Large intestine (tissue), 3 donors: ENCODE measurements at regions not wholly inside any gene's neighbourhood (a gene's known extent, or its start where the extent isn't known, plus 50 kb on each side); places are given as distances from the start of the nearest gene placed in this dataset.

ENCODE experiments used
- DNase-seq, 2 donors: peaks; one replicate each; pipeline versions ENCODE4 v3.0.0 to v3.0.0-alpha.2; 2013
- H3K27ac ChIP-seq: one replicate; pipeline ENCODE4 v1.5.1; 2013; ENCODE audit warnings: low read length
- H3K27me3 ChIP-seq: 2 replicates; pipeline ENCODE4 v1.6.1; 2013; ENCODE audit warnings: low read length; ENCODE audit not compliant: control insufficient read depth, insufficient read depth
- H3K36me3 ChIP-seq: 2 replicates; pipeline ENCODE4 v1.6.1; 2013; ENCODE audit warnings: low read length; ENCODE audit not compliant: control insufficient read depth, insufficient read depth
- H3K4me1 ChIP-seq: one replicate; pipeline ENCODE4 v1.6.1; 2013; ENCODE audit warnings: low read length; ENCODE audit not compliant: control insufficient read depth, insufficient read depth
- H3K4me3 ChIP-seq: one replicate; pipeline ENCODE4 v1.5.1; 2013; ENCODE audit warnings: low read length
- H3K9me3 ChIP-seq: one replicate; pipeline ENCODE4 v1.6.1; 2013; ENCODE audit warnings: mild to moderate bottlenecking, low read depth, low read length, moderate library complexity; ENCODE audit not compliant: control insufficient read depth
- WGBS: methylation state at CpG from one replicate; pipeline ENCODE4 v1.1.5; 2013; ENCODE audit warnings: low lambda C conversion rate; ENCODE audit not compliant: insufficient coverage; 5-methylcytosine and 5-hydroxymethylcytosine counted together

DNA sequence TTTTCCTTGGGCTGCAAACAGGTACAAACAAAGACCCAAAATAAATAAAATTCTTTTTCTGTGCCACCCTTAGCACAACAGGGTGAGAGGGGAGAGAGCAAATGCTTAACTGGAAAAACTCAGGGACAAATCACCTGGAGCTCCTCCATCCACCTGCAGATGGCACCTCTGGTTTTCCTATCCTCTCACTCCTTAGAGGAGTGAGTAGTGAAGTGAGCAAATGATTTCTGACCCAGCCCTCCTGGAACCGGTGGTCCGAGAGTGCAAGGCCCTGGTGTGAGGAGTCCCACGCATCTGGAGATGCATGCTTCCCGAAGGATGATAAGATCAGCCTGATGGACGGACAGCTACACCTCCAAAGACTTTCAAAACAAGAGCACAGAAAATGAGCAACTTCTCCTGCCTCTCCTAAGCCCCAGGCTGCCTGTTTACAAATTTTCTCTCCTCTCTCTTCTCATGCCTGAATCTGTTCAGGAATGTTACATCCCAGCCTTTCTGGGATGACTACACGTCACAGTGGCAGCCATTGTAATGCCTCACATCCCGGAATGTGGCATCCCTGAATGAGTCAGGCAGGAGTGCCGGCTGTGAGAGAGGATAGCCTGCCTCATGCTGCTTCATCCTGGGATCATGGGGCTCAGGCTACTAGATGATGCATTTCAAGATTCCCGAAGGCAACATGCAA, 86.4 kb downstream of the ADRB2 start:
- no peaks in the 10 kb centered on the region for H3K9me3 ChIP-seq
- H3K4me1 ChIP-seq: no peaks in the 10 kb centered on the region
- peak in 1 of 2 donors; percentile 7 for DNase-seq
- H3K27me3 ChIP-seq: peaks cover 6% of the 10 kb centered on the region
- H3K36me3 ChIP-seq: no peaks in the 10 kb centered on the region
- no CpG with 5 or more reads among the region's 9 CpGs for WGBS
- H3K27ac ChIP-seq: no peak overlapping the region
- no peak overlapping the region for H3K4me3 ChIP-seq

DNA sequence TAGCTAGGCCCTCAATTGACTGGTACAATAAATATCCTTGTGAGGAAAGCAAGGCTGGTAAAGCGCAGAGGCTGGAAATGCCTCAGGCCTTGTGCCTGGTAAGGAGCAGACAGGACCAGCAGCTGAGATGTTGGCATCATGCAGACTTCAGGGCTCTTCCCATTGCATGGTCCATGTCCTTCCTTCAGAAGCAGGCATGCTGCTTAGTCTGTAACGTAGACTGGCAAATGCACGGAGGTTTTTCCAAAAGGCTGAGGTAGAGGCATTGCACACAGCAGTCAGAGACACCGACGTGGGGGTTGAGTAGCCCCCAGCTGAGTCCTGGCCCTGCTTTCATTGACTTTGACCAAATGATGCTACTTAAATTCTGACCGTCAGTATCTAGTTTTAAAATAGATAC, 87.1 kb downstream of the ADRB2 start:
- H3K36me3 ChIP-seq: no peaks in the 10 kb centered on the region
- no peak overlapping the region for H3K4me3 ChIP-seq
- H3K27me3 ChIP-seq: peaks cover 6% of the 10 kb centered on the region
- no peak for DNase-seq
- H3K9me3 ChIP-seq: no peaks in the 10 kb centered on the region
- no peaks in the 10 kb centered on the region for H3K4me1 ChIP-seq
- no peak overlapping the region for H3K27ac ChIP-seq
- no CpG with 5 or more reads among the region's 6 CpGs for WGBS

DNA sequence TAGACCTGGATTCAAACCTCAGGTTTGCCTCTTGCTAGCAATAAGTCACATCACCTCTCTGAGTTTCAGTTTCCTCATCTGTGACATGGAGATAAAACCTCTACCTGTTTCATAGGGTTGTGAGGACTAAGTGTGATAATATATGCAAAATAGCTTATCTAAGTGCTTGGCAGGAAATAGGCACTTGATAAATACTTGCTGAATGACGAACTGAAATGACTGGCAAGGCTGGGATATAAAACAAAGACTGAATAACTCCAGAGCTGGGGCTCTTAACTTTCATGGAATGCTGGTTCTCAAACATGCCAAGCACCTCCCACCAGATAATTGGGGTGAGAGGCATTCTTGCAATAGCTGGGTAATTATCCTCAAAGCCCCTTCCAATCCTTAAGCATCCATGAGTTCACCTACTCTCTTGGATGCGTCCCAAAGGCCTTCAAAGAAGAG, 87.6 kb downstream of the ADRB2 start:
- no peak for DNase-seq
- Histone ChIP-seq H3K27ac (no peak overlapping the region), H3K9me3 (no peaks in the 10 kb centered on the region), H3K4me1 (no peaks in the 10 kb centered on the region), H3K36me3 (no peaks in the 10 kb centered on the region), H3K27me3 (peaks cover 6% of the 10 kb centered on the region), H3K4me3 (no peak overlapping the region)
- WGBS: 83% methylated on average over 1 of the region's 2 CpGs

DNA sequence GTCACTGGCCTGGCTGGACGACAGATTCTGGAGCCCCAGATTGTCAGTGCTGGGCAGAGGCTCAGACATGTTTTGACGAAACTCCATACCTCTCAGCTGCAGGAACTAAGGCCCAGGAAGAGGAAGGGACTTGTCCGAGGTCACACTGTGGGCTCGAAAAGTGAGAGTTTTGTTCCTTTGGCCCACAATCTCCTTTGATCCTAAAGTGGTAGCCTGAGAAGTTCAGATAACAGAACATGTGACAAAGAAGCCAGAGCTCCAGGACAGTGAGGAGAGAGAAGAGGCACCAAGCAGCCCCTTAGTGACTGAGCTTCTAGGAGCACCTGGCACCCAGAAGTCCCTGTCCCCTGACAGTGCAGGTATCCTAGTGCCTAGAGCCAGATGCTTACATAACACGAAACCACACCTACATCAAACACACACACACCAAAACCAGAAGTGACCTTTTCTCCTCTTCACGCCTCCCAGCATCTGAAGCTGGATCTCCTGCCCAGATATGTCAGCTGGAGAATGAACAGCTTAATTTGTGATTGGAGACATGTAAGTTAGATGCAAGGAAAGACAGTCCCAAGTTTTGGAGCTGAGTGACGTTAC, 88.9 kb downstream of the ADRB2 start:
- no peak for DNase-seq
- Histone ChIP-seq H3K4me1 (no peaks in the 10 kb centered on the region), H3K36me3 (no peaks in the 10 kb centered on the region), H3K27me3 (peaks cover 6% of the 10 kb centered on the region), H3K4me3 (no peak overlapping the region), H3K9me3 (no peaks in the 10 kb centered on the region), H3K27ac (no peak overlapping the region)
- 60% methylated on average over 1 of the region's 7 CpGs for WGBS

DNA sequence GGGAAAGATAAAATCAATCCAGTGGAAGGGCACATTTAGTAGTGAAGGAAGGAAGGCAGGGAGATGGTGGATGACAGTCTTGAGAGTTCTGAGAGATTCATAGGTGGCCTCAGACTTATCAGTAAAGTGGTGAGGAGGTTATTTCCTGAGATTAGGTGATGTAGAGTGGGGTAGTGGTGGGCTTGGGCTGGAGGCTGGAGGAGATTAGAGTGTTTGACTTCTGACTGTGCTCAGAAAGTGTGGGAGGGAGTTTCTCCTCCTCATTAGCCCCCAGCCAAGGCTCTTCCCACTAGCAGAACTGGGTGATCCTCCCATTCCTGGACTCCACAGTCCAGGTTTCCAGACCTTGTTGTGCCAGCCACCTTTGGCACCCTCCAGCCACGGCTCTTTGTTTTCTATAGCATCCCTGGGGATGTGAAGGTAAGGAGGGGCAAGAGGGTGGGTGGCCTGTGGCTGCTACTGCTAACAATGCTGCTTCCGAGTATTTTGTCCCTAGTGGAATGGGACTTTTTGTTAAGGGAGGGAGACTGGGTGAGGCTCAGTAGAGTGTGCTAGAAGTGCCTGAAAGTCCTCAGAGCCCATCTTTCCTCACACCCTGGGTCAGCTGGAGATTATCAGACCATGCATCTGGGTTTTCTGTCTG, 94.4 kb downstream of the ADRB2 start:
- no peak overlapping the region for H3K4me3 ChIP-seq
- H3K27ac ChIP-seq: no peak overlapping the region
- WGBS: no CpG with 5 or more reads among the region's 2 CpGs
- H3K4me1 ChIP-seq: no peaks in the 10 kb centered on the region
- no peak for DNase-seq
- peaks cover 7% of the 10 kb centered on the region for H3K27me3 ChIP-seq
- no peaks in the 10 kb centered on the region for H3K36me3 ChIP-seq
- H3K9me3 ChIP-seq: no peaks in the 10 kb centered on the region

DNA sequence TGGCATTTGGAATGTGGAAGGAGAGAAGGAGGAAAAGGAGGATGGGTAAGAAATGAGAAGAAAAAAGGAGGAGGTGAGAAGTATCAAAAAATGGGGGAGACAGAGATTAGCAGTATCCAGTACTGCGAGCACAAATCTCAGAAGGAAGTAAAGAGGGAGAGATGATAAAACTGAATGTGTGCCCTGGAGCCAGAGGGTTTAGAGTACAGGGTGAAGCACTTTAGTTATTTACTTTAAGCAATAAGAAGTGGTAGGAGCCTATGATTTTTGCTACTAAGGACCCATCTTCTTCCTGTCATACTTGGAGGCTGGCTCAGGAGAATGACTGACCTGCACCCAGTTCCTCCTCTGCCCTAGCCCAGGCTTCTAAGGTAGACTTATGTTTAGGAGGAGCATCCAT, 94.9 kb downstream of the ADRB2 start:
- Histone ChIP-seq H3K9me3 (no peaks in the 10 kb centered on the region), H3K4me3 (no peak overlapping the region), H3K36me3 (no peaks in the 10 kb centered on the region), H3K27me3 (peaks cover 7% of the 10 kb centered on the region), H3K27ac (no peak overlapping the region), H3K4me1 (no peaks in the 10 kb centered on the region)
- no CpG with 5 or more reads among the region's 1 CpG for WGBS
- no peak for DNase-seq

DNA sequence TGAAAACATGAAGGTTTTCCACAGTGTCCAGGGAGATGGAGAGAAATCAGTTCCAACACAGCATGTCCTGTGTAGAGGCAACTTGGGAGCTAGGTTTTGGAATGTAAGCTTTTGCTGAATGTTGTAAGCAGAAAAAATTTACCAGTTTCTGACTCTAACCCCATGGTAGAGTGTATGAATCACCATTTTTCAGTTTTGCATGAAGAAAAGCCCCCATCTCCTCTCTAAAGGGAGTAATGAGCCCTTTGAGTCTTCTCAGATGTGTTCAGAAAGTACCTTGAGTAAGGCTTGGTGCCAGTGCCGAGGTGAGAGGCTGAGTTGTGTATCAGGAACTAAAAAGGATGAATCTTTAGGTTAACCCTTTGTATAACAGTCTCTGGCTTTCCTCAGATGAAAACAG, 96.2 kb downstream of the ADRB2 start:
- Histone ChIP-seq H3K9me3 (no peaks in the 10 kb centered on the region), H3K27me3 (peaks cover 7% of the 10 kb centered on the region), H3K4me1 (no peaks in the 10 kb centered on the region), H3K27ac (no peak overlapping the region), H3K4me3 (no peak overlapping the region), H3K36me3 (no peaks in the 10 kb centered on the region)
- WGBS: no CpG with 5 or more reads among the region's 1 CpG
- DNase-seq: no peak

DNA sequence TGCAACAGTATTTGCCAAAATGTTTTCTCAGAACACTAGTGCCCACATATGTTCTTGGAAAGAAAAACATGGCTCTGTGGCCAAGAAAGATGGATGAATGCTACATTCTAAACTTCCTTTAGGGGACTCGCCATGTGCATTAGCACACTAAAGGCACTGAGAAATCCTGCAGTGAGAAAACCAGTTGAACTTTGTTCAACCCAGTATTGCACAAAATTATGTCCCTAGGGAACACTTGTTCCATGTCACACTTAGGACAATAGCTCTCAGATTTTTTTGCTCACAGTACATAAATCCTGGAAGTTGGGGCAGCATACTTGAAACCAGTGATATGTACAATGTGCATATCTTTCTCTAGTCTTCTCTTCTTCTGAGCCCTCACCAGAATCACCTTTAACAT, 96.6 kb downstream of the ADRB2 start:
- H3K4me3 ChIP-seq: no peak overlapping the region
- no peak for DNase-seq
- no CpG with 5 or more reads among the region's 1 CpG for WGBS
- H3K9me3 ChIP-seq: no peaks in the 10 kb centered on the region
- no peak overlapping the region for H3K27ac ChIP-seq
- H3K27me3 ChIP-seq: peaks cover 7% of the 10 kb centered on the region
- H3K36me3 ChIP-seq: no peaks in the 10 kb centered on the region
- H3K4me1 ChIP-seq: no peaks in the 10 kb centered on the region

DNA sequence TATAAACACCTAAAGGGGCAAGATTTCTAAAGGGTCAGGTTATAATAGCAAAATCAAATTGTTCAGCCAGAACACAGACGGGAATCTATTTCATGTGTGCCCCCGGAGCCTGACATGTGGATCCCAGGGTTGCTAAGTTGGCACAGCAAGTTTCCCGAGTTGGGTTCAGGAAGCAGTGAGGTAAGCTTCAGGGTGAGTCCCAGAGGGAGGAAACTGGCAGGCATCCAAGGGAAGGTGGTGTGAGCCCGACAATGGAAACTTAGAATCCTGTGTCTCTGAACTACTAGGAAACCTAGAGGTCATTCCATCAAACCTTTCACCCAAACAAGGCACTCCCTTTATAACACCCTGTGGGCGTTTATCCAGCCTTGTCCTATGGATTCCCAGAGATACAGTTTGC, 98.4 kb downstream of the ADRB2 start:
- DNase-seq: no peak
- Histone ChIP-seq H3K27ac (no peak overlapping the region), H3K4me1 (no peaks in the 10 kb centered on the region), H3K4me3 (no peak overlapping the region), H3K9me3 (no peaks in the 10 kb centered on the region), H3K36me3 (no peaks in the 10 kb centered on the region), H3K27me3 (peaks cover 7% of the 10 kb centered on the region)
- no CpG with 5 or more reads among the region's 5 CpGs for WGBS

DNA sequence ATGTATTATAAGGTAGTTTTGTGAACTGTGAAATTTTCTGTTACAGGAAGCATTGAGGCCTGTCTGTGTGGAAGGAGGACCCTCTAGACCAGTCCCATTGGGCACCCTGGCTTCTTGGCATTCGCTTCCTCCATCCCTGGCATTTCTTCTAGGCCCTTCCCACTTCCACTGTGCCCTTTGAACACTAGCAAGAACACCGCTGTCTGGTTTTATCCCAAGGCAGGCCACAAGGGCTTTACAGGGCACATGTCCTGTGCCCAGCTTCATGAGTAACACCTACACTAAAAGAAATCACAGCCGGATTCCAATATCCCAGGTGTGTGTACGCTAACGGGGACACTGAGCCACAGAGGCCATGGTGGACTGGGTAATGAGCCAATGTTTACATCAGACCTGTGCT, 99.8 kb downstream of the ADRB2 start:
- H3K27ac ChIP-seq: no peak overlapping the region
- H3K4me3 ChIP-seq: no peak overlapping the region
- H3K9me3 ChIP-seq: no peaks in the 10 kb centered on the region
- no peaks in the 10 kb centered on the region for H3K36me3 ChIP-seq
- H3K27me3 ChIP-seq: peaks cover 3% of the 10 kb centered on the region
- WGBS: no CpG with 5 or more reads among the region's 5 CpGs
- no peaks in the 10 kb centered on the region for H3K4me1 ChIP-seq
- DNase-seq: no peak
